Panc1 (cell line): ENCODE measurements at regions not wholly inside any gene's neighbourhood (a gene's known extent, or its start where the extent isn't known, plus 50 kb on each side); places are given as distances from the start of the nearest gene placed in this dataset.

Experiments used
- POLR2AphosphoS5 ChIP-seq: IDR thresholded peaks from 2 replicates; pipeline ENCODE4 v1.6.1; 2012; ENCODE audit warnings: mild to moderate bottlenecking, low read depth, low read length, moderate library complexity
- TF ChIP-seq, protein P1 (sequence below), 2 experiments: IDR thresholded peaks; 2 replicates each; pipeline ENCODE4 v1.6.1; 2011 to 2012; ENCODE audit warnings: low read depth in 2 of 2, control low read depth in 1 of 2, low read length in 1 of 2, mild to moderate bottlenecking in 1 of 2, moderate library complexity in 1 of 2; ENCODE audit not compliant: insufficient read depth in 1 of 2
- TF ChIP-seq, protein P2 (sequence below): fragments of 450-650 bp; IDR thresholded peaks from 2 replicates; pipeline ENCODE4 v1.5.1; 2017; ENCODE audit warnings: mild to moderate bottlenecking

DNA sequence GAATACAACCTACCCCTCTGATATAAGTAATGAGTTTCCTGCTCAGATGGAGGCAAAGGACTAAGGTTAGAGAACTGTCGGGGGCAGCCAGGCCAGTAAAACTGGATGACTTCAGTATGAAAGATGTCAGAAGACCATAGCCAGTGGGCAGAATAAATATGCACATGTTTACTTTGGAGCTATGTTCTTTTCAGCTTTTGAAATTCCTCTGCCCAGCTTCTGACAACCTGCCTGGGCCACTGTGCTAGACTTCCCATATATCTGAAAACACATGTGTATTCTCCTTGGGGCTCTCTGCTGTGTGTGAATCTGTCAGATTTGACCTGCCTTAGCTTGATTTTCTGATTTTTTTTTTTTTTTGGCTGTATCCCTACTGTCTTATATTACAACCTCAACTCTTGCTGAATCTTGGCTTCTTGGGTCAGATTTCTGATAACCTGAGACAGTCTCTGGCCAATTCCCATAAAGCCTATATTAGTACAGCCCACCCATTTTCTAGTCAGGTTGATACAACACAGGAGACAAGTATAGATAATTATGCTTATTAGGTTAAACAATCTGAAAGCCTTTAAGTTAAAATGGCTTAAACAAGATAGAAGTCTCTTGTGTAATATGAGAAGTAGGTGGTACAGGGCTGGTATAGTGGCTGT, 76.6 kb upstream of the PRLR start:
- TF ChIP-seq, protein P1, sequence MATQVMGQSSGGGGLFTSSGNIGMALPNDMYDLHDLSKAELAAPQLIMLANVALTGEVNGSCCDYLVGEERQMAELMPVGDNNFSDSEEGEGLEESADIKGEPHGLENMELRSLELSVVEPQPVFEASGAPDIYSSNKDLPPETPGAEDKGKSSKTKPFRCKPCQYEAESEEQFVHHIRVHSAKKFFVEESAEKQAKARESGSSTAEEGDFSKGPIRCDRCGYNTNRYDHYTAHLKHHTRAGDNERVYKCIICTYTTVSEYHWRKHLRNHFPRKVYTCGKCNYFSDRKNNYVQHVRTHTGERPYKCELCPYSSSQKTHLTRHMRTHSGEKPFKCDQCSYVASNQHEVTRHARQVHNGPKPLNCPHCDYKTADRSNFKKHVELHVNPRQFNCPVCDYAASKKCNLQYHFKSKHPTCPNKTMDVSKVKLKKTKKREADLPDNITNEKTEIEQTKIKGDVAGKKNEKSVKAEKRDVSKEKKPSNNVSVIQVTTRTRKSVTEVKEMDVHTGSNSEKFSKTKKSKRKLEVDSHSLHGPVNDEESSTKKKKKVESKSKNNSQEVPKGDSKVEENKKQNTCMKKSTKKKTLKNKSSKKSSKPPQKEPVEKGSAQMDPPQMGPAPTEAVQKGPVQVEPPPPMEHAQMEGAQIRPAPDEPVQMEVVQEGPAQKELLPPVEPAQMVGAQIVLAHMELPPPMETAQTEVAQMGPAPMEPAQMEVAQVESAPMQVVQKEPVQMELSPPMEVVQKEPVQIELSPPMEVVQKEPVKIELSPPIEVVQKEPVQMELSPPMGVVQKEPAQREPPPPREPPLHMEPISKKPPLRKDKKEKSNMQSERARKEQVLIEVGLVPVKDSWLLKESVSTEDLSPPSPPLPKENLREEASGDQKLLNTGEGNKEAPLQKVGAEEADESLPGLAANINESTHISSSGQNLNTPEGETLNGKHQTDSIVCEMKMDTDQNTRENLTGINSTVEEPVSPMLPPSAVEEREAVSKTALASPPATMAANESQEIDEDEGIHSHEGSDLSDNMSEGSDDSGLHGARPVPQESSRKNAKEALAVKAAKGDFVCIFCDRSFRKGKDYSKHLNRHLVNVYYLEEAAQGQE (IDR thresholded peaks at IDR 0.05; ENCODE audit: insufficient read depth in 1 of 2, low read depth in 2 of 2, low read length in 1 of 2), result no peak
- no peak for TF ChIP-seq POLR2AphosphoS5
- TF ChIP-seq, protein P2, sequence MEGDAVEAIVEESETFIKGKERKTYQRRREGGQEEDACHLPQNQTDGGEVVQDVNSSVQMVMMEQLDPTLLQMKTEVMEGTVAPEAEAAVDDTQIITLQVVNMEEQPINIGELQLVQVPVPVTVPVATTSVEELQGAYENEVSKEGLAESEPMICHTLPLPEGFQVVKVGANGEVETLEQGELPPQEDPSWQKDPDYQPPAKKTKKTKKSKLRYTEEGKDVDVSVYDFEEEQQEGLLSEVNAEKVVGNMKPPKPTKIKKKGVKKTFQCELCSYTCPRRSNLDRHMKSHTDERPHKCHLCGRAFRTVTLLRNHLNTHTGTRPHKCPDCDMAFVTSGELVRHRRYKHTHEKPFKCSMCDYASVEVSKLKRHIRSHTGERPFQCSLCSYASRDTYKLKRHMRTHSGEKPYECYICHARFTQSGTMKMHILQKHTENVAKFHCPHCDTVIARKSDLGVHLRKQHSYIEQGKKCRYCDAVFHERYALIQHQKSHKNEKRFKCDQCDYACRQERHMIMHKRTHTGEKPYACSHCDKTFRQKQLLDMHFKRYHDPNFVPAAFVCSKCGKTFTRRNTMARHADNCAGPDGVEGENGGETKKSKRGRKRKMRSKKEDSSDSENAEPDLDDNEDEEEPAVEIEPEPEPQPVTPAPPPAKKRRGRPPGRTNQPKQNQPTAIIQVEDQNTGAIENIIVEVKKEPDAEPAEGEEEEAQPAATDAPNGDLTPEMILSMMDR, result no peak
